ENCODE measurements at regions not wholly inside any gene's neighbourhood (a gene's known extent, or its start where the extent isn't known, plus 50 kb on each side); places are given as distances from the start of the nearest gene placed in this dataset.
"Not testable (repeated sequence)": the region's sequence is repeated elsewhere in the genome, so short reads cannot be mapped to it uniquely, and the experiment has no call there.

GRCh38 chr6:18062733-18063132 is 59.7 kb downstream of the NHLRC1 start:
- peak; percentile 7 for DNase-seq

- no peak for DNase-seq
These were observed 64.0 kb downstream of the NHLRC1 start for GRCh38 chr6:18058429-18058828.

- DNase-seq: no peak
These were observed 66.6 kb downstream of the NHLRC1 start for GRCh38 chr6:18055714-18056382.

GRCh38 chr6:18055098-18055497 is 67.4 kb downstream of the NHLRC1 start:
- no peak for DNase-seq

- DNase-seq: no peak
These were observed 66.4 kb upstream of the KIF13A start for GRCh38 chr6:18053555-18054445.

GRCh38 chr6:18053078-18053477 is 65.6 kb upstream of the KIF13A start:
- DNase-seq: no peak

GRCh38 chr6:18049646-18050045 is 62.2 kb upstream of the KIF13A start:
- no peak for DNase-seq

- no peak for DNase-seq
These were observed 61.7 kb upstream of the KIF13A start for GRCh38 chr6:18048953-18049630.

- DNase-seq: no peak
These were observed 60.0 kb upstream of the KIF13A start for GRCh38 chr6:18047406-18047805.

GRCh38 chr6:18045507-18045906 is 58.1 kb upstream of the KIF13A start:
- no peak for DNase-seq

GRCh38 chr6:18044108-18044783 is 56.8 kb upstream of the KIF13A start:
- no peak for DNase-seq

- DNase-seq: no peak
These were observed 55.2 kb upstream of the KIF13A start for GRCh38 chr6:18042536-18043145.

GRCh38 chr6:18039481-18039880 is 52.0 kb upstream of the KIF13A start:
- DNase-seq: no peak

GRCh38 chr6:18038235-18038634 is 50.8 kb upstream of the KIF13A start:
- DNase-seq: not testable (repeated sequence)
